Nephron progenitor cell (in vitro differentiated cells): ENCODE measurements at regions not wholly inside any gene's neighbourhood (a gene's known extent, or its start where the extent isn't known, plus 50 kb on each side); places are given as distances from the start of the nearest gene placed in this dataset.

Experiments used
- DNase-seq: peaks from one replicate; pipeline ENCODE4 v3.0.0; 2021
- H3K27ac Mint-ChIP-seq: 2 replicates; pipeline ENCODE4 v1.8.0; 2021; ENCODE audit warnings: mild to moderate bottlenecking, moderate library complexity, mixed read lengths
- H3K27me3 Mint-ChIP-seq: 2 replicates; pipeline ENCODE4 v1.8.0; 2021; ENCODE audit warnings: mild to moderate bottlenecking, low read depth, mixed read lengths; ENCODE audit not compliant: poor library complexity
- H3K36me3 Mint-ChIP-seq: 2 replicates; pipeline ENCODE4 v1.8.0; 2021; ENCODE audit warnings: low read depth, mixed read lengths
- H3K4me1 Mint-ChIP-seq: 2 replicates; pipeline ENCODE4 v1.8.0; 2021; ENCODE audit warnings: mixed read lengths
- H3K4me3 Mint-ChIP-seq: 2 replicates; pipeline ENCODE4 v1.8.0; 2021; ENCODE audit warnings: mild to moderate bottlenecking, moderate library complexity, mixed read lengths
- H3K9me3 Mint-ChIP-seq: 2 replicates; pipeline ENCODE4 v1.8.0; 2021; ENCODE audit warnings: mild to moderate bottlenecking, moderate library complexity, mixed read lengths
- TF ChIP-seq, protein P1 (sequence below): fragments of 200-600 bp; sonication (generic); IDR thresholded peaks from 2 replicates; pipeline ENCODE4 v1.5.0; 2021; ENCODE audit warnings: antibody characterized with exemption

DNA sequence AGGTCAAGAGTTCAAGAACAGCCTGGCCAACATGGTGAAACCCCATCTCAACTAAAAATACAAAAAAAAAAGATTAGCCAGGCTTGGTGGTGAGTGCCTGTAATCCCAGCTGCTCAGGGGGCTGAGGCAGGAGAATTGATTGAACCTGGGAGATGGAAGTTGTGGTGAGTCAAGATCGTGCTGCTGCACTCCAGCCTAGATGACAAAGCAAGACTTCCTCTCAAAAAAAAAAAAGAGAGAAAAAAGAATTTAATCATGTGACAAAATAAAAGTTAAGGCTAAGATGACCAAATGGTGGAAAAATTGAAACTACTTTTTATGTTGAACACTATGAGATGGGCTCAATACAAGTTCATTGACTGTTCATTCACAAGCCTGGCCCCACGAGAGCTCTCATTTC is 141.1 kb upstream of the WDR11 start:
- H3K4me3 Mint-ChIP-seq, result no peak overlapping the region
- no peaks in the 10 kb centered on the region for H3K9me3 Mint-ChIP-seq
- peak overlapping the region; percentile 8 for H3K27ac Mint-ChIP-seq
- TF ChIP-seq, protein P1, sequence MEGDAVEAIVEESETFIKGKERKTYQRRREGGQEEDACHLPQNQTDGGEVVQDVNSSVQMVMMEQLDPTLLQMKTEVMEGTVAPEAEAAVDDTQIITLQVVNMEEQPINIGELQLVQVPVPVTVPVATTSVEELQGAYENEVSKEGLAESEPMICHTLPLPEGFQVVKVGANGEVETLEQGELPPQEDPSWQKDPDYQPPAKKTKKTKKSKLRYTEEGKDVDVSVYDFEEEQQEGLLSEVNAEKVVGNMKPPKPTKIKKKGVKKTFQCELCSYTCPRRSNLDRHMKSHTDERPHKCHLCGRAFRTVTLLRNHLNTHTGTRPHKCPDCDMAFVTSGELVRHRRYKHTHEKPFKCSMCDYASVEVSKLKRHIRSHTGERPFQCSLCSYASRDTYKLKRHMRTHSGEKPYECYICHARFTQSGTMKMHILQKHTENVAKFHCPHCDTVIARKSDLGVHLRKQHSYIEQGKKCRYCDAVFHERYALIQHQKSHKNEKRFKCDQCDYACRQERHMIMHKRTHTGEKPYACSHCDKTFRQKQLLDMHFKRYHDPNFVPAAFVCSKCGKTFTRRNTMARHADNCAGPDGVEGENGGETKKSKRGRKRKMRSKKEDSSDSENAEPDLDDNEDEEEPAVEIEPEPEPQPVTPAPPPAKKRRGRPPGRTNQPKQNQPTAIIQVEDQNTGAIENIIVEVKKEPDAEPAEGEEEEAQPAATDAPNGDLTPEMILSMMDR, result no peak
- DNase-seq, result no peak
- peaks cover 15% of the 10 kb centered on the region for H3K27me3 Mint-ChIP-seq
- no peaks in the 10 kb centered on the region for H3K36me3 Mint-ChIP-seq
- peaks cover 5% of the 10 kb centered on the region for H3K4me1 Mint-ChIP-seq

DNA sequence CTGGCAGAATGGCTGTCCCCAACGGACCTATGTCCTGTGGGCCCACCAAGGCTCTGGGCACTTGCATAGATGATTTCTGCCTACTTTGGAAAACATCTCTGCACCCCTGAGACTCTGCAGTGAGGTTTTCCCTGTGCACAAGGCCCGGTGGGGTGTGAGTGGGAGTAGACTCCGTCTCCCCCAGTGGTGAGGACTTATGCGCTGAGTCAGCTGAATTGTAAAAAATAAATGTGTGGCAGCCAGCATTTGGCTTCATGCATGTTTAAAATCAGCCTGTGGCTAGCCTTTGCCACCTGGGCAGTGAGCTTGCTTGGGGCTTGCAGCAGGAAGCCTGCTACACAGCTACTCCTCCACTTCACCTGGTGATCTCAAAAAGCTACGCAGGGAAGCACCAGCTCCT is 139.3 kb upstream of the WDR11 start:
- Mint-ChIP-seq H3K36me3 (no peaks in the 10 kb centered on the region), H3K4me3 (no peak overlapping the region), H3K4me1 (peaks cover 5% of the 10 kb centered on the region), H3K27ac (no peak overlapping the region), H3K9me3 (peaks cover under 1% of the 10 kb centered on the region), H3K27me3 (peaks cover 18% of the 10 kb centered on the region)
- no peak for DNase-seq
- TF ChIP-seq, protein P1, result no peak

DNA sequence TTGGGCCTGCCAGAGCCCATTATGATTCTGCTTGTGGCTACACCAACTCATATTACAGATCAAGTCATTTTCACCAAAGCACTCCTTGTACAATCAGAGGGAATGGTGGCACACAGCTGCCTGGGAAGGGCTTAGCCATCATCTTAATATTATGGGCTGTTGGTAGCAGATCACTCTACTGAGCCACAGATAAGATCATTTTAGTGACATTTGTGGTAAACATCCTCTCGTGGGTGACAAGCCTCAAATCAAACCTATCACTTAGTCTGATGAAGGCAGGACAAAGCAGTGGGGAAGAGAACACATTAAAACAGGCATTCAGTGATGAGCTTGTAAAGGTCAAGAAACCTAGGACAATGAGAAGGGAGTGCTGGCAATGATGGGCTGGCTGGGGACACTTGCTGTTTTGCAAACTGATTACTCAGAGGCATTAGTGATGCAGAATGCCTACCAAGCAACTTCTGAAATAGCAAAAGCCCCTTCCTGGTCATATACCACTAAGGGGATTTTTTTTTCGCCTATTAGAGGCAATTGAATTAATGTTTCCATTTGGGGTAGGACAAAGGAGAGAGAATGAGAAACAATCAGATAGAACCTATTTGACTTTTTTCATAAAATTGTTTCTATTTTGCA is 137.5 kb upstream of the WDR11 start:
- Mint-ChIP-seq H3K9me3 (peaks cover 4% of the 10 kb centered on the region), H3K27ac (no peak overlapping the region), H3K4me3 (no peak overlapping the region), H3K27me3 (peaks cover 17% of the 10 kb centered on the region), H3K4me1 (peaks cover 5% of the 10 kb centered on the region), H3K36me3 (no peaks in the 10 kb centered on the region)
- TF ChIP-seq, protein P1, result no peak
- no peak for DNase-seq

DNA sequence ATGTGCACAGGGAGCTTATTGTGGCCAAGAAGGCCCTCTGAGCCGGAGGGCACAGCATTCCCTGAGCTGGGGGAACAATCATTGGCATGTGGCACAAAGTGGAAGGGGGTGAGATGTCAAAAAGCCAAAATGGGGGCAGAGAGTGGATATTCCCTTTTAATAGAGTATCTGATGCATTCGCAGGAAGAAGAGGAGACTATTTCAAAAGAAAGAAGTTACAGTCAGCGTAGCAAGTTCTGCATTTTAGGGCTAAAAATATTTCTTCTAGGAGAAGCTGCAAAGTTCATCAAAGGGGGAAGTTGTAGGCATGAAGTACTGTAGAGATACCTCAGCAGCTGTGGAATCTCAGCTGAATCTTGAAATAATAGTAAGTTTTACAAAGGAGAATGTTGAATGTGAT is 136.0 kb upstream of the WDR11 start:
- Mint-ChIP-seq H3K4me1 (peaks cover 4% of the 10 kb centered on the region), H3K27ac (no peak overlapping the region), H3K27me3 (peaks cover 12% of the 10 kb centered on the region), H3K4me3 (no peak overlapping the region), H3K36me3 (no peaks in the 10 kb centered on the region), H3K9me3 (peaks cover 4% of the 10 kb centered on the region)
- no peak for DNase-seq
- TF ChIP-seq, protein P1, result no peak

DNA sequence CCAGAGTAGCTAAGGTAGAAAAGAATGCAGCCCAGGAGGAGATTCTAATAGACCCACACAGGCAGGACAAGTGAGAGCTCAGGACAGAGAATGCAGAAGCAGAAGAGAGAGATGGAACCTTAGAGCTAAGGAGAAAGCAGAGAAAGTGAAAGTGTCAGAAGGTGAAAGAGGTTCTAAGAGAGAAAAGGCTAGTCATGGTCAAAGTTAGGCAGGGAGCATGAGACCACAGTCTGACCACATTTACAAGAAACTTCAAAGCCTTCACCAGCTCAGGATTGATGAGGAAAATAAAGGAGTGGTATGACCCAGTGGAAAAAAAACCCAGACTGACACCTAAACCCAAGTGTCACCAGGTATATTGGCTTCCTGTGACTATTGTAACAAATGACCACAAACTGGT is 131.8 kb upstream of the WDR11 start:
- DNase-seq, result no peak
- no peaks in the 10 kb centered on the region for H3K36me3 Mint-ChIP-seq
- TF ChIP-seq, protein P1, result no peak
- H3K4me3 Mint-ChIP-seq, result no peak overlapping the region
- H3K9me3 Mint-ChIP-seq, result peaks cover 4% of the 10 kb centered on the region
- H3K4me1 Mint-ChIP-seq, result no peaks in the 10 kb centered on the region
- H3K27ac Mint-ChIP-seq, result no peak overlapping the region
- H3K27me3 Mint-ChIP-seq, result peaks cover 4% of the 10 kb centered on the region

DNA sequence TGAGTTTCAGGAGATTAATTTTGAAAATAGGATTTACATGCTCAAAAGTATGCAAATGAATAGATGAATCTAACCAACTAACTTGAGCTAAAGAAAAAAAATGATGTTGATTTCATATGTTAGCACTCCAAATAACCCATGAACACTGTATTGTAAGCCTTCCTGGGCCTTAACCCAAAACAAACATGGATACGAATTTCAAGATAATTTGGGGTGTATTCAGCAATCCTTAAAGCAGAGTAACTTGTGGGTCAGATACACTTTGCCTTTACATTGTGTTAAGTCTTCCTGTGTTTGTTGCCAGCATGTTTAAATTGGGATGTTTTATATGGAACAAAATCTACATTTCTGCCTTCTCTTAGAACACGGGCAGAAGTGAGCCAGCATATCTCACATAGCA is 124.2 kb upstream of the WDR11 start:
- peaks cover 14% of the 10 kb centered on the region for H3K27me3 Mint-ChIP-seq
- peaks cover 4% of the 10 kb centered on the region for H3K9me3 Mint-ChIP-seq
- no peak overlapping the region for H3K27ac Mint-ChIP-seq
- no peak for DNase-seq
- H3K4me1 Mint-ChIP-seq, result peaks cover 5% of the 10 kb centered on the region
- TF ChIP-seq, protein P1, result no peak
- H3K36me3 Mint-ChIP-seq, result no peaks in the 10 kb centered on the region
- H3K4me3 Mint-ChIP-seq, result no peak overlapping the region
